Vagina (tissue), 2 donors: ENCODE measurements at regions not wholly inside any gene's neighbourhood (a gene's known extent, or its start where the extent isn't known, plus 50 kb on each side); places are given as distances from the start of the nearest gene placed in this dataset.

ENCODE experiments used
- POLR2A ChIP-seq, 2 donors: fragments of 450-650 bp; IDR thresholded peaks; one replicate each; pipeline ENCODE4 v1.6.1; 2017; ENCODE audit warnings: antibody characterized with exemption in 2 of 2, mild to moderate bottlenecking in 2 of 2, moderate library complexity in 2 of 2
- POLR2AphosphoS5 ChIP-seq, 2 donors: sonication (generic); formaldehyde crosslinking; IDR thresholded peaks; one replicate each; pipeline ENCODE4 v1.9.0; 2017; ENCODE audit warnings: antibody characterized with exemption in 2 of 2, mild to moderate bottlenecking in 2 of 2, low read depth in 1 of 2; ENCODE audit not compliant: insufficient read depth in 1 of 2
- TF ChIP-seq, protein P1 (sequence below), 3 experiments: fragments of 450-650 bp in 2 of 3; fragments of 200-600 bp in 1 of 3; sonication (generic) in 1 of 3; IDR thresholded peaks; one replicate each; pipeline ENCODE4 v1.5.1; 2017 to 2019; ENCODE audit warnings: antibody characterized with exemption in 3 of 3, mild to moderate bottlenecking in 2 of 3, moderate library complexity in 2 of 3

DNA sequence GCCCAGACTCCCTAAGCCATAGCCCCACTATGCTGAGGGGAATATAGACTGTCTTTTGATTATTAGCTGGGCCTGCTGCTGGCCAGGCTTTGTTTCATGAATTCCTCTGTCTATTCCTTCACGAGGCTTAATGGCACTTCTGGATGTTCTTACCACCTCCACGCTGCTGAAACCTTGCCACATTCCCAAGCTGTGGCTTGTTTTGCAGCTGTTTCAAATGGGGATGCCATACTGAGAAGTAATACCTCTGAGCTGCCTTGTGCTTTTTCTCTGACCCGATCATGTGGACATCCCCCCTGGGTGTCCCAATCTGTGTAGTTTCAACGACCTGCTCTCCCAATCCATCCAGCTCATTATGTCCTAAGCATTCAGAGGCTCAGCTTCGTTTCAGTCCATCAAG lies 114.1 kb downstream of the ICOS start:
- TF ChIP-seq, protein P1, sequence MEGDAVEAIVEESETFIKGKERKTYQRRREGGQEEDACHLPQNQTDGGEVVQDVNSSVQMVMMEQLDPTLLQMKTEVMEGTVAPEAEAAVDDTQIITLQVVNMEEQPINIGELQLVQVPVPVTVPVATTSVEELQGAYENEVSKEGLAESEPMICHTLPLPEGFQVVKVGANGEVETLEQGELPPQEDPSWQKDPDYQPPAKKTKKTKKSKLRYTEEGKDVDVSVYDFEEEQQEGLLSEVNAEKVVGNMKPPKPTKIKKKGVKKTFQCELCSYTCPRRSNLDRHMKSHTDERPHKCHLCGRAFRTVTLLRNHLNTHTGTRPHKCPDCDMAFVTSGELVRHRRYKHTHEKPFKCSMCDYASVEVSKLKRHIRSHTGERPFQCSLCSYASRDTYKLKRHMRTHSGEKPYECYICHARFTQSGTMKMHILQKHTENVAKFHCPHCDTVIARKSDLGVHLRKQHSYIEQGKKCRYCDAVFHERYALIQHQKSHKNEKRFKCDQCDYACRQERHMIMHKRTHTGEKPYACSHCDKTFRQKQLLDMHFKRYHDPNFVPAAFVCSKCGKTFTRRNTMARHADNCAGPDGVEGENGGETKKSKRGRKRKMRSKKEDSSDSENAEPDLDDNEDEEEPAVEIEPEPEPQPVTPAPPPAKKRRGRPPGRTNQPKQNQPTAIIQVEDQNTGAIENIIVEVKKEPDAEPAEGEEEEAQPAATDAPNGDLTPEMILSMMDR (IDR thresholded peaks at IDR 0.05) = no peak
- TF ChIP-seq POLR2AphosphoS5 (IDR thresholded peaks at IDR 0.05; ENCODE audit: insufficient read depth in 1 of 2, low read depth in 1 of 2) (no peak), POLR2A (IDR thresholded peaks at IDR 0.05) (no peak)
